T-helper 1 cell treated with Interleukin-12 subunit alpha and Interleukin-12 subunit beta and Interleukin-4 antibody, amounts not matched to agents 30 ng/mL and 1 ng/mL, for 36 hours (primary cell): ENCODE measurements at regions not wholly inside any gene's neighbourhood (a gene's known extent, or its start where the extent isn't known, plus 50 kb on each side); places are given as distances from the start of the nearest gene placed in this dataset.

ENCODE experiments used
- intact Hi-C: fragments of 100-400 bp; cut with micrococcal nuclease; formaldehyde crosslinking; loops from one replicate; pipeline ENCODE4 v1.15.1; 2024

GRCh38 chr2:19809206-19809605, 92.6 kb downstream of the TTC32 start:
- intact Hi-C loops: no loop called here

GRCh38 chr2:19807866-19808265, 93.9 kb downstream of the TTC32 start:
- intact Hi-C loops: no loop called here

GRCh38 chr2:19807346-19807745, 94.4 kb downstream of the TTC32 start:
- intact Hi-C loops: no loop called here

- intact Hi-C loops: no loop called here
Observed at GRCh38 chr2:19806591-19806990, 95.2 kb downstream of the TTC32 start.

- intact Hi-C loops: no loop called here
Observed at GRCh38 chr2:19806131-19806530, 95.7 kb downstream of the TTC32 start.

- intact Hi-C loops: no loop called here
Observed at GRCh38 chr2:19805266-19805665, 96.5 kb downstream of the TTC32 start.

GRCh38 chr2:19804639-19805260, 97.0 kb downstream of the TTC32 start:
- intact Hi-C loops: no loop called here

- intact Hi-C loops: no loop called here
Observed at GRCh38 chr2:19802086-19802841, 99.5 kb downstream of the TTC32 start.

GRCh38 chr2:19801367-19802080, 100.3 kb downstream of the TTC32 start:
- intact Hi-C loops: no loop called here

- intact Hi-C loops: no loop called here
Observed at GRCh38 chr2:19800796-19801195, 101.0 kb downstream of the TTC32 start.

GRCh38 chr2:19799881-19800780, 101.7 kb downstream of the TTC32 start:
- intact Hi-C loops: no loop called here

GRCh38 chr2:19797871-19798270, 103.9 kb downstream of the TTC32 start:
- intact Hi-C loops: no loop called here

GRCh38 chr2:19797243-19797810, 104.5 kb downstream of the TTC32 start:
- intact Hi-C loops: no loop called here

- intact Hi-C loops: no loop called here
Observed at GRCh38 chr2:19796035-19796695, 105.6 kb downstream of the TTC32 start.

GRCh38 chr2:19793132-19793750, 108.5 kb downstream of the TTC32 start:
- intact Hi-C loops: no loop called here

- intact Hi-C loops: no loop called here
Observed at GRCh38 chr2:19790291-19790690, 111.5 kb downstream of the TTC32 start.

GRCh38 chr2:19787134-19787533, 114.6 kb downstream of the TTC32 start:
- intact Hi-C loops: no loop called here

- intact Hi-C loops: no loop called here
Observed at GRCh38 chr2:19786408-19787058, 115.2 kb downstream of the TTC32 start.

GRCh38 chr2:19785867-19786266, 115.9 kb downstream of the TTC32 start:
- intact Hi-C loops: no loop called here

- intact Hi-C loops: no loop called here
Observed at GRCh38 chr2:19785447-19785846, 116.3 kb downstream of the TTC32 start.
